Endothelial cell of umbilical vein (primary cell): ENCODE measurements at regions not wholly inside any gene's neighbourhood (a gene's known extent, or its start where the extent isn't known, plus 50 kb on each side); places are given as distances from the start of the nearest gene placed in this dataset.

Experiments
- BruUV-seq: library from RNA; stranded (reverse); fragments of 400-500 nt; replicated peaks from 2 replicates; lab custom pipeline; 2021; lab: Mats Ljungman, UMichigan
- CTCF ChIA-PET: fragments of 300-600, 350-600 bp; sonication (Branson Sonifier 250); formaldehyde crosslinking; loops from one replicate; lab custom pipeline; 2021; ENCODE audit warnings: antibody characterized with exemption, inconsistent platforms; lab: Charles Lee
- POLR2A ChIA-PET: fragments of 300-600, 350-600 bp; sonication (Branson Sonifier 250); formaldehyde crosslinking; loops from one replicate; lab custom pipeline; 2021; ENCODE audit warnings: antibody characterized with exemption, inconsistent platforms; lab: Charles Lee
- DNase-seq: peaks from one replicate; pipeline ENCODE4 v3.0.0-alpha.2; 2011; ENCODE audit warnings: low read depth, low spot score
- FAIRE-seq: peaks from 2 replicates; lab custom pipeline; 2011; peaks lifted over from hg19 to GRCh38; lab: Jason Lieb, UNC
- H2AFZ ChIP-seq: 2 replicates; pipeline ENCODE4 v1.6.0; 2012; ENCODE audit warnings: low read depth, low read length, control low read depth, inconsistent platforms
- H3K27ac ChIP-seq: 2 replicates; pipeline ENCODE4 v1.5.1; 2011; ENCODE audit warnings: low read depth, mild to moderate bottlenecking, control low read depth, low read length, moderate library complexity; ENCODE audit not compliant: insufficient read depth
- H3K27me3 ChIP-seq, 2 experiments: 2 replicates each; pipeline versions ENCODE4 v1.6.0 to v1.6.1; 2011; ENCODE audit warnings: low read length in 2 of 2, mixed read lengths in 1 of 2; ENCODE audit not compliant: control insufficient read depth in 2 of 2, insufficient read depth in 2 of 2
- H3K36me3 ChIP-seq, 2 experiments: 2 replicates in 1 of 2; 3 replicates in 1 of 2; pipeline ENCODE4 v1.5.1; 2011; ENCODE audit warnings: low read length in 2 of 2, mild to moderate bottlenecking in 1 of 2, moderate library complexity in 1 of 2; ENCODE audit not compliant: control insufficient read depth in 2 of 2, insufficient read depth in 2 of 2; ENCODE audit errors: extremely low read depth in 1 of 2
- H3K4me1 ChIP-seq: 3 replicates; pipeline ENCODE4 v1.5.1; 2011; ENCODE audit warnings: mild to moderate bottlenecking, low read length; ENCODE audit not compliant: control insufficient read depth, insufficient read depth; ENCODE audit errors: extremely low read depth
- H3K4me2 ChIP-seq: 2 replicates; pipeline ENCODE4 v1.6.1; 2011; ENCODE audit warnings: low read length, control low read depth, mixed read lengths; ENCODE audit not compliant: insufficient read depth
- H3K4me3 ChIP-seq, 3 experiments: fragments of 200-600 bp in 1 of 3; sonication (generic), shearing (Covaris generic) in 1 of 3; replicated peaks in 1 of 3; 2 replicates each; pipeline ENCODE4 v1.5.1; 2011 to 2016; ENCODE audit warnings: control low read depth in 3 of 3, low read length in 3 of 3, mild to moderate bottlenecking in 2 of 3, inconsistent platforms in 1 of 3, low read depth in 1 of 3, moderate library complexity in 1 of 3; ENCODE audit not compliant: insufficient read depth in 1 of 3
- H3K79me2 ChIP-seq: 2 replicates; pipeline ENCODE4 v1.6.0; 2012; ENCODE audit warnings: low read length, inconsistent platforms; ENCODE audit not compliant: control insufficient read depth, insufficient read depth
- H3K9ac ChIP-seq: replicated peaks from 2 replicates; pipeline ENCODE3; 2011; ENCODE audit warnings: low read length, control low read depth; ENCODE audit not compliant: insufficient read depth; ENCODE audit errors: extremely low read depth
- H3K9me1 ChIP-seq: replicated peaks from 3 replicates; pipeline ENCODE4 v1.6.0; 2011; ENCODE audit warnings: mild to moderate bottlenecking, low read length; ENCODE audit not compliant: control insufficient read depth, insufficient read depth; ENCODE audit errors: extremely low read depth
- H3K9me3 ChIP-seq: replicated peaks from 2 replicates; pipeline ENCODE4 v1.5.1; 2012; ENCODE audit warnings: low read length, inconsistent platforms; ENCODE audit not compliant: control insufficient read depth, insufficient read depth
- H4K20me1 ChIP-seq: replicated peaks from 2 replicates; pipeline ENCODE3; 2011; ENCODE audit warnings: mild to moderate bottlenecking, low read length; ENCODE audit not compliant: control insufficient read depth, insufficient read depth; ENCODE audit errors: extremely low read depth
- EZH2 ChIP-seq: IDR thresholded peaks from 2 replicates; pipeline ENCODE4 v1.6.1; 2012; ENCODE audit warnings: borderline replicate concordance, low read depth, mild to moderate bottlenecking, moderate library complexity, low read length, inconsistent platforms; ENCODE audit not compliant: severe bottlenecking
- FOS ChIP-seq: IDR thresholded peaks from 2 replicates; pipeline ENCODE4 v1.6.1; 2011; ENCODE audit warnings: mild to moderate bottlenecking, low read length, moderate library complexity, borderline replicate concordance; ENCODE audit not compliant: insufficient read depth
- GATA2 ChIP-seq: IDR thresholded peaks from 2 replicates; pipeline ENCODE4 v1.7.0; 2011; ENCODE audit warnings: low read depth, mild to moderate bottlenecking, moderate library complexity, mixed read lengths, low read length; ENCODE audit not compliant: insufficient read length, insufficient read depth
- JUN ChIP-seq: IDR thresholded peaks from 2 replicates; pipeline ENCODE4 v1.6.1; 2011; ENCODE audit warnings: borderline replicate concordance, low read depth; ENCODE audit not compliant: insufficient read length, insufficient read depth
- MYC ChIP-seq: IDR thresholded peaks from one replicate; pipeline ENCODE4 v1.6.1; 2011; ENCODE audit warnings: mild to moderate bottlenecking, low read depth, low read length
- POLR2A ChIP-seq: IDR thresholded peaks from 2 replicates; pipeline ENCODE4 v1.6.1; 2012; ENCODE audit warnings: low read depth, mild to moderate bottlenecking, control low read depth, low read length
- POLR2AphosphoS5 ChIP-seq: IDR thresholded peaks from 2 replicates; pipeline ENCODE4 v1.6.1; 2012; ENCODE audit warnings: low read depth, mild to moderate bottlenecking, control low read depth, low read length, moderate library complexity; ENCODE audit not compliant: insufficient read depth
- dilution Hi-C: fragments of 300-500 bp; cut with MboI; formaldehyde crosslinking; loops from one replicate; pipeline ENCODE4 v1.15.0; 2019; ENCODE audit warnings: low sequenced_read_pairs; ENCODE audit not compliant: extremely low pct_ligation_motif_present
- intact Hi-C: fragments of 100-400 bp; cut with micrococcal nuclease; formaldehyde crosslinking; loops from one replicate; pipeline ENCODE4 v1.10.0; 2022
- TF ChIP-seq, protein P1 (sequence below): IDR thresholded peaks from 2 replicates; pipeline ENCODE4 v1.6.1; 2011; ENCODE audit not compliant: insufficient read depth, insufficient read length
- TF ChIP-seq, protein P2 (sequence below), 2 donors: IDR thresholded peaks; 1 replicate in 1 of 2; 2 replicates in 1 of 2; pipeline ENCODE4 v1.5.1; 2011; ENCODE audit warnings: low read length in 2 of 2, mild to moderate bottlenecking in 2 of 2, moderate library complexity in 2 of 2, control low read depth in 1 of 2, inconsistent platforms in 1 of 2, low read depth in 1 of 2; ENCODE audit not compliant: insufficient read depth in 1 of 2; ENCODE audit errors: extremely low read depth in 1 of 2

DNA sequence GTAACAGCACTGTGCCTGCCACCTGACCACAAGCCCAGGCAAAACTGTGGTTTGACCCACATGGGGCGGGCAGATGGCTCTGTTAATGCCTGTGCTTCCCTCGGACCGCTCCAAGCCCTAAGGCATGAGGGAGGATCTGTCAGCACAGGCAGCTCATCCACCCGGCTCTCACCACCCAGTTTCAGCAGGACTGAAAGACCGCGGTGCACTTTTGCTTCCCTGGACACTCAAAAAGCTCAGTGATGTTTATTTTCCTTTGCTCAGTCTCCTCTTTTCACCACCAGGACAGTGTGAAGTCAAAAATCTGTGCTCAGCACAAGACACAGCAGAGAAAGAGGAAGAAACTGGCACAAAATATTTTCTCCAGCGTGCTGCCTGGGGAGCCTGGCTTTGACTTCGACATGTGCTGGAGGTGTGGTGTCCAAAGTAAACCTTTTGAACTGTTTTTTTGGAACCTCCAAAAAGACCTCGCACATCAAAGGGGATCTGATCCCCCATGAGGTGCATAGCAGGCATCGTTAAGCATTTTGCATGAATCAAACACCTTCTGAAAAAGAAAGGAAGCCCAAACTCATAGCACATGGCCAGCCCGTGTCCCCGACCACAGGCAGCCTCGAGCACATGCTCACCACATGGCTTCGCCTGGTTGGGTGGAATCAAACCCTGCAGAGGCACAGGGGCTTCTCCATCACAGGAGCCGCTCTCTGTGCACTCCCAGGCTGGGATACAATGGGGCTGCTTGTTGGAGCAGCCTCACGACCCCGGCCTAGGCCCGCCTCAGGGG is 441.7 kb upstream of the JARID2 start:
- Histone ChIP-seq H4K20me1 (no peaks in the 10 kb centered on the region), H3K79me2 (no peaks in the 10 kb centered on the region), H3K9ac (no peak overlapping the region), H2AFZ (no peak overlapping the region), H3K4me1 (no peaks in the 10 kb centered on the region), H3K4me3 (no peak overlapping the region), H3K9me1 (no peaks in the 10 kb centered on the region), H3K4me2 (no peak overlapping the region), H3K36me3 (no peaks in the 10 kb centered on the region), H3K27me3 (no peaks in the 10 kb centered on the region), H3K9me3 (no peaks in the 10 kb centered on the region), H3K27ac (no peak overlapping the region)
- BruUV-seq: no TSS peak
- ChIA-PET CTCF (no interaction called here), POLR2A (no interaction called here)
- dilution Hi-C loops (no loop called here), intact Hi-C loops (no loop called here)
- FAIRE-seq (no peak), DNase-seq (no peak)
- no peak for TF ChIP-seq FOS
- TF ChIP-seq, protein P1, sequence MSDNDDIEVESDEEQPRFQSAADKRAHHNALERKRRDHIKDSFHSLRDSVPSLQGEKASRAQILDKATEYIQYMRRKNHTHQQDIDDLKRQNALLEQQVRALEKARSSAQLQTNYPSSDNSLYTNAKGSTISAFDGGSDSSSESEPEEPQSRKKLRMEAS: no peak
- TF ChIP-seq GATA2: no peak
- no peak for TF ChIP-seq POLR2A
- TF ChIP-seq EZH2: no peak
- TF ChIP-seq POLR2AphosphoS5: no peak
- TF ChIP-seq, protein P2, sequence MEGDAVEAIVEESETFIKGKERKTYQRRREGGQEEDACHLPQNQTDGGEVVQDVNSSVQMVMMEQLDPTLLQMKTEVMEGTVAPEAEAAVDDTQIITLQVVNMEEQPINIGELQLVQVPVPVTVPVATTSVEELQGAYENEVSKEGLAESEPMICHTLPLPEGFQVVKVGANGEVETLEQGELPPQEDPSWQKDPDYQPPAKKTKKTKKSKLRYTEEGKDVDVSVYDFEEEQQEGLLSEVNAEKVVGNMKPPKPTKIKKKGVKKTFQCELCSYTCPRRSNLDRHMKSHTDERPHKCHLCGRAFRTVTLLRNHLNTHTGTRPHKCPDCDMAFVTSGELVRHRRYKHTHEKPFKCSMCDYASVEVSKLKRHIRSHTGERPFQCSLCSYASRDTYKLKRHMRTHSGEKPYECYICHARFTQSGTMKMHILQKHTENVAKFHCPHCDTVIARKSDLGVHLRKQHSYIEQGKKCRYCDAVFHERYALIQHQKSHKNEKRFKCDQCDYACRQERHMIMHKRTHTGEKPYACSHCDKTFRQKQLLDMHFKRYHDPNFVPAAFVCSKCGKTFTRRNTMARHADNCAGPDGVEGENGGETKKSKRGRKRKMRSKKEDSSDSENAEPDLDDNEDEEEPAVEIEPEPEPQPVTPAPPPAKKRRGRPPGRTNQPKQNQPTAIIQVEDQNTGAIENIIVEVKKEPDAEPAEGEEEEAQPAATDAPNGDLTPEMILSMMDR (IDR thresholded peaks at IDR 0.05; ENCODE audit: extremely low read depth in 1 of 2, insufficient read depth in 1 of 2, low read depth in 1 of 2, low read length in 2 of 2): no peak
- no peak for TF ChIP-seq MYC
- TF ChIP-seq JUN: no peak
